ENCODE measurements at regions not wholly inside any gene's neighbourhood (a gene's known extent, or its start where the extent isn't known, plus 50 kb on each side); places are given as distances from the start of the nearest gene placed in this dataset.

- H3K23me2 ChIP-seq (ENCODE audit: low read depth, low read length): no peaks in the 10 kb centered on the region
- no peak overlapping the region for H2BK5ac ChIP-seq (ENCODE audit: low read depth, low read length)
- peaks cover 0 to 2% of the 10 kb centered on the region in 2 experiments for H4K20me1 ChIP-seq (replicated peaks in 1 of 2; ENCODE audit: control insufficient read depth in 1 of 2, insufficient read depth in 2 of 2, low read length in 2 of 2)
- H3K4me3 ChIP-seq (ENCODE audit: extremely low read depth in 1 of 4, insufficient read depth in 2 of 4, low read depth in 3 of 4, low read length in 4 of 4): no peak overlapping the region
- H2BK120ac ChIP-seq (replicated peaks; ENCODE audit: low read depth, low read length): no peak overlapping the region
- ChIA-PET CTCF (ENCODE audit: partially characterized antibody) (interaction anchor here (0.6 to 7.7 kb wide), 38 partner anchors 10 to 691 kb away, joined by 3 to 68 read pairs (median 4); partner anchors contain the start of gene NFIL3), POLR2A (ENCODE audit: partially characterized antibody) (interaction anchor here (1.4 kb wide), 1 partner anchor 392 kb away, joined by 4 read pairs; no protein-coding TSS in a partner anchor)
- H2AK5ac ChIP-seq (ENCODE audit: low read depth, low read length): no peak overlapping the region
- H3K79me2 ChIP-seq (ENCODE audit: control insufficient read depth in 1 of 2, insufficient read depth in 2 of 2, low read length in 2 of 2): no peaks in the 10 kb centered on the region
- no peak overlapping the region for H2BK20ac ChIP-seq (ENCODE audit: low read length)
- WGBS, 2 experiments (ENCODE audit: extremely low coverage in 1 of 2, insufficient coverage in 1 of 2, insufficient read length in 1 of 2, insufficient replicate concordance in 2 of 2, low coverage in 1 of 2, low lambda C conversion rate in 2 of 2, missing lambda C conversion rate in 1 of 2): 56% methylated on average over 3 of the region's 3 CpGs; no CpG with 5 or more reads in 1 of the 2 experiments
- no peaks in the 10 kb centered on the region for H3K27me3 ChIP-seq (replicated peaks in 1 of 4; ENCODE audit: control insufficient read depth in 3 of 4, extremely low read depth in 1 of 4, insufficient read depth in 3 of 4, low read length in 3 of 4)
- no peak overlapping the region for H3K9ac ChIP-seq (replicated peaks in 1 of 4; ENCODE audit: extremely low read depth in 1 of 4, low read depth in 3 of 4, low read length in 3 of 4)
- H2BK12ac ChIP-seq (ENCODE audit: low read depth, low read length): no peak overlapping the region
- DNase-seq (ENCODE audit: low read depth in 1 of 2, low spot score in 2 of 2) (peak in 1 of 2 experiments; percentile 87), FAIRE-seq (no peak)
- no peak overlapping the region for H4K5ac ChIP-seq (ENCODE audit: insufficient read length, low read depth, low read length)
- no peak overlapping the region for H3K56ac ChIP-seq (replicated peaks; ENCODE audit: insufficient read length, low read depth, low read length)
- H4K91ac ChIP-seq (replicated peaks; ENCODE audit: insufficient read length, low read length): no peak overlapping the region
- no peak overlapping the region for H2AFZ ChIP-seq (ENCODE audit: low read length)
- H3K36me3 ChIP-seq (ENCODE audit: control insufficient read depth in 2 of 4, insufficient read depth in 4 of 4, low read length in 3 of 4): no peaks in the 10 kb centered on the region
- no peaks in the 10 kb centered on the region for H3K9me3 ChIP-seq (ENCODE audit: insufficient read depth in 2 of 2, low read depth in 1 of 2, low read length in 1 of 2)
- H2BK15ac ChIP-seq (ENCODE audit: low read length): no peak overlapping the region
- H3K79me1 ChIP-seq (ENCODE audit: low read depth, low read length): no peaks in the 10 kb centered on the region
- no peak overlapping the region for H3K23ac ChIP-seq (ENCODE audit: insufficient read length)
- no peak overlapping the region for H3K4ac ChIP-seq (replicated peaks; ENCODE audit: insufficient read length, low read depth, low read length)
- TF ChIP-seq RAD21 (IDR thresholded peaks at IDR 0.05 in 1 of 2, conservative IDR thresholded peaks at IDR 0.05 in 1 of 2; ENCODE audit: low read depth in 2 of 2, low read length in 2 of 2) (peak; percentile 84 to 94), RNF2 (IDR thresholded peaks at IDR 0.05; ENCODE audit: borderline replicate concordance, low read depth, low read length, missing control alignments, poor library complexity, severe bottlenecking) (no peak), POU5F1 (IDR thresholded peaks at IDR 0.05; ENCODE audit: low read depth, low read length) (0 out of 2 replicates have a peak, but pooled peaks have one; percentile 6), CTCF (IDR thresholded peaks at IDR 0.05; ENCODE audit: control extremely low read depth in 1 of 3, insufficient read depth in 1 of 3, low read depth in 1 of 3, low read length in 3 of 3) (peak; percentile 84 to 88 (median 87))
- no peak overlapping the region for H3K27ac ChIP-seq (ENCODE audit: low read depth, low read length)
- H3K4me2 ChIP-seq (ENCODE audit: insufficient read depth in 1 of 2, low read depth in 2 of 2, low read length in 2 of 2): no peak overlapping the region
- H3K14ac ChIP-seq (ENCODE audit: insufficient read length): no peak overlapping the region
- no peak overlapping the region for H4K8ac ChIP-seq (ENCODE audit: extremely low read depth, insufficient read depth, low read length)
- H3K18ac ChIP-seq (ENCODE audit: extremely low read depth, low read length): no peak overlapping the region
- peaks cover 0 to 2% (median 0%) of the 10 kb centered on the region in 4 experiments; a peak in 1 of 7 replicates for H3K4me1 ChIP-seq (replicated peaks in 1 of 4; ENCODE audit: control insufficient read depth in 3 of 4, insufficient read depth in 4 of 4, low read length in 3 of 4)
These were observed 232.2 kb downstream of the SYK start for GRCh38 chr9:91033797-91034196.
